ENCODE measurements at regions not wholly inside any gene's neighbourhood (a gene's known extent, or its start where the extent isn't known, plus 50 kb on each side); places are given as distances from the start of the nearest gene placed in this dataset.

DNA sequence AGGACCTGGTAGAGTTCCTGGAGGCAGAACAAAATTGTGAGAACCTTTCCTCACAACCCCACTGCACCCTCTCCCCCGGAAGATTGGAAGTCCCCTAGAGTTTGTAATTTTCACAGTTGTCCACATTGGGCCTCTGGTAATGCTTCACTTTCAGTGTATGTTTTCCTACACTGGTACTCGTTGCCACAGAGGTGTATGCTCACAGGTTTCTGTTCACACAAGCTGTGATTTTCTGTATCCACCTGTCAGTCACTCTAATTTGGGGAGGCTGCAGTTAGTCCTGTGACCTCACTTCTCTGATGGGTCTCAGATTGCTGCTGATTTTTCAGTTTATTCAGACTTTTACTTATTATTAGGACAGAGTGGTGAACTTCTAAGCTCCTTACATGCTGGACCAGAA lies 66.4 kb upstream of the BMP4 start:
- H2AFZ ChIP-seq (replicated peaks; ENCODE audit: low read length, poor library complexity): no peak overlapping the region
- H3K4me3 ChIP-seq (ENCODE audit: insufficient read depth, low read depth, low read length): no peak overlapping the region
- no peaks in the 10 kb centered on the region for H3K9me1 ChIP-seq (ENCODE audit: insufficient read depth, low read length)
- DNase-seq (no peak), ATAC-seq (ENCODE audit: low read depth) (no peak)
- no peaks in the 10 kb centered on the region; the same call in 1 of the 2 replicates for H3K27me3 ChIP-seq (ENCODE audit: control insufficient read depth, insufficient read depth, low read length)
- intact Hi-C loops (cut with micrococcal nuclease) (loop anchor here (10.0 kb wide), 1 partner anchor 152 kb away; no protein-coding TSS in a partner anchor), dilution Hi-C loops (cut with HindIII; ENCODE audit: low sequenced_read_pairs, unreplicated experiment) (no loop called here), in situ Hi-C loops (cut with MboI; ENCODE audit: low sequenced_read_pairs) (no loop called here)
- no peak overlapping the region for H3K18ac ChIP-seq (ENCODE audit: low read depth, low read length)
- no peak overlapping the region for H2BK15ac ChIP-seq (ENCODE audit: low read depth, low read length)
- no peak overlapping the region for H4K5ac ChIP-seq (ENCODE audit: low read depth, low read length)
- H3K9ac ChIP-seq (ENCODE audit: low read depth, low read length): no peak overlapping the region
- no TSS peak for BruUV-seq (replicated peaks)
- no peaks in the 10 kb centered on the region for H3K79me1 ChIP-seq (ENCODE audit: low read depth in 1 of 2, low read length in 2 of 2)
- H4K8ac ChIP-seq (ENCODE audit: low read depth in 2 of 2, low read length in 2 of 2): no peak overlapping the region
- no peak overlapping the region for H2BK20ac ChIP-seq (ENCODE audit: low read depth, low read length)
- H3K56ac ChIP-seq (ENCODE audit: extremely low read depth, insufficient read depth, low read length): no peak overlapping the region
- H4K91ac ChIP-seq (ENCODE audit: insufficient read depth, low read depth, low read length): no peak overlapping the region
- no peak overlapping the region for H3K14ac ChIP-seq (replicated peaks; ENCODE audit: low read depth, low read length)
- H3K27ac ChIP-seq (ENCODE audit: insufficient read depth, low read length): no peak overlapping the region
- H3K9me3 ChIP-seq (ENCODE audit: control insufficient read depth, insufficient read depth, low read length): no peaks in the 10 kb centered on the region
- no peak overlapping the region for H2AK9ac ChIP-seq (replicated peaks; ENCODE audit: low read depth, low read length, poor library complexity)
- H3K4me1 ChIP-seq (ENCODE audit: control insufficient read depth, insufficient read depth, low read length): no peaks in the 10 kb centered on the region
- TF ChIP-seq BHLHE40 (IDR thresholded peaks at IDR 0.05; ENCODE audit: low read depth, low read length) (no peak), FOS (IDR thresholded peaks at IDR 0.05; ENCODE audit: low read depth, low read length) (no peak), RFX5 (IDR thresholded peaks at IDR 0.05; ENCODE audit: low read depth, low read length) (no peak), POLR2A (IDR thresholded peaks at IDR 0.05; ENCODE audit: low read depth, low read length) (no peak), MXI1 (IDR thresholded peaks at IDR 0.05; ENCODE audit: borderline replicate concordance, low read depth, low read length) (no peak)
- TF ChIP-seq, protein P1, sequence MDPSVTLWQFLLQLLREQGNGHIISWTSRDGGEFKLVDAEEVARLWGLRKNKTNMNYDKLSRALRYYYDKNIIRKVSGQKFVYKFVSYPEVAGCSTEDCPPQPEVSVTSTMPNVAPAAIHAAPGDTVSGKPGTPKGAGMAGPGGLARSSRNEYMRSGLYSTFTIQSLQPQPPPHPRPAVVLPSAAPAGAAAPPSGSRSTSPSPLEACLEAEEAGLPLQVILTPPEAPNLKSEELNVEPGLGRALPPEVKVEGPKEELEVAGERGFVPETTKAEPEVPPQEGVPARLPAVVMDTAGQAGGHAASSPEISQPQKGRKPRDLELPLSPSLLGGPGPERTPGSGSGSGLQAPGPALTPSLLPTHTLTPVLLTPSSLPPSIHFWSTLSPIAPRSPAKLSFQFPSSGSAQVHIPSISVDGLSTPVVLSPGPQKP (IDR thresholded peaks at IDR 0.05; ENCODE audit: borderline replicate concordance, low read depth, low read length): no peak
- no peak overlapping the region for H2BK5ac ChIP-seq (ENCODE audit: low read depth, low read length, poor library complexity, severe bottlenecking)
- H3K4me2 ChIP-seq (ENCODE audit: low read depth, low read length): no peak overlapping the region
- H3K4ac ChIP-seq (ENCODE audit: low read depth, low read length): no peak overlapping the region
- no peak overlapping the region for H3K23ac ChIP-seq (ENCODE audit: low read depth, low read length)
- no peaks in the 10 kb centered on the region for H3K36me3 ChIP-seq (ENCODE audit: control insufficient read depth, insufficient read depth, low read length)
- no peak overlapping the region for H2AK5ac ChIP-seq (ENCODE audit: low read depth, low read length)
- CTCF ChIA-PET: no interaction called here
- POLR2A ChIA-PET (ENCODE audit: unreplicated experiment): no interaction called here
- no CpG with 5 or more reads among the region's 2 CpGs for WGBS, 2 experiments (ENCODE audit: extremely low coverage in 2 of 2, insufficient read length in 1 of 2)
- H2BK120ac ChIP-seq (ENCODE audit: low read depth, low read length): no peak overlapping the region
- H4K20me1 ChIP-seq (ENCODE audit: insufficient read depth, low read length): no peaks in the 10 kb centered on the region
